ENCODE measurements at regions not wholly inside any gene's neighbourhood (a gene's known extent, or its start where the extent isn't known, plus 50 kb on each side); places are given as distances from the start of the nearest gene placed in this dataset.

- Histone ChIP-seq H3K36me3 (no peaks in the 10 kb centered on the region), H3K27ac (no peak overlapping the region), H3K9me3 (peaks cover 0 to 14% (median 4%) of the 10 kb centered on the region in 8 donors), H3K4me3 (no peak overlapping the region), H3K4me1 (no peaks in the 10 kb centered on the region), H3K27me3 (replicated peaks in 1 of 7) (no peaks in the 10 kb centered on the region)
- intact Hi-C loops (cut with DNase I; ENCODE audit: low total_unique reads): no loop called here
- WGBS, 5 donors: 50 to 80% (median 65%) methylated on average over 2 of the region's 2 CpGs
- TF ChIP-seq CTCF (IDR thresholded peaks at IDR 0.05 in 8 of 11, conservative IDR thresholded peaks at IDR 0.05 in 3 of 11) (no peak), POLR2A (IDR thresholded peaks at IDR 0.05) (no peak), POLR2AphosphoS5 (IDR thresholded peaks at IDR 0.05) (no peak)
- DNase-seq: no peak
Observed at GRCh38 chr1:189783456-189783855, 694.2 kb downstream of the BRINP3 start.

GRCh38 chr1:189786761-189787160 is 690.9 kb downstream of the BRINP3 start:
- no peaks in the 10 kb centered on the region for H3K36me3 ChIP-seq

GRCh38 chr1:189787201-189787600 is 690.5 kb downstream of the BRINP3 start:
- no peak overlapping the region for H3K4me3 ChIP-seq
- H3K9me3 ChIP-seq: peaks cover 0 to 22% (median 5%) of the 10 kb centered on the region in 8 donors
- WGBS, 5 donors: 56 to 69% (median 66%) methylated on average over 9 of the region's 9 CpGs
- no peaks in the 10 kb centered on the region for H3K36me3 ChIP-seq
- H3K27ac ChIP-seq: no peak overlapping the region
- H3K27me3 ChIP-seq (replicated peaks in 1 of 7): no peaks in the 10 kb centered on the region
- DNase-seq: no peak
- intact Hi-C loops (cut with DNase I; ENCODE audit: low total_unique reads): no loop called here
- H3K4me1 ChIP-seq: no peaks in the 10 kb centered on the region
- TF ChIP-seq POLR2A (IDR thresholded peaks at IDR 0.05) (no peak), POLR2AphosphoS5 (IDR thresholded peaks at IDR 0.05) (no peak), CTCF (IDR thresholded peaks at IDR 0.05 in 8 of 11, conservative IDR thresholded peaks at IDR 0.05 in 3 of 11) (no peak)

More at GRCh38 chr1:189786761-189787160, 690.9 kb downstream of the BRINP3 start:
- no peak overlapping the region for H3K4me3 ChIP-seq
- H3K27me3 ChIP-seq (replicated peaks in 1 of 7): no peaks in the 10 kb centered on the region
- 61 to 70% (median 68%) methylated on average over 5 of the region's 5 CpGs for WGBS, 5 donors
- intact Hi-C loops (cut with DNase I; ENCODE audit: low total_unique reads): no loop called here
- TF ChIP-seq CTCF (IDR thresholded peaks at IDR 0.05 in 8 of 11, conservative IDR thresholded peaks at IDR 0.05 in 3 of 11) (no peak), POLR2A (IDR thresholded peaks at IDR 0.05) (no peak), POLR2AphosphoS5 (IDR thresholded peaks at IDR 0.05) (no peak)
- no peak for DNase-seq
- H3K4me1 ChIP-seq: no peaks in the 10 kb centered on the region
- H3K9me3 ChIP-seq: peaks cover 0 to 22% (median 5%) of the 10 kb centered on the region in 8 donors
- no peak overlapping the region for H3K27ac ChIP-seq

GRCh38 chr1:189790335-189790734 is 687.3 kb downstream of the BRINP3 start:
- 75 to 91% (median 83%) methylated on average over 2 of the region's 2 CpGs for WGBS, 5 donors
- Histone ChIP-seq H3K4me3 (no peak overlapping the region), H3K9me3 (peaks cover 0 to 22% (median 8%) of the 10 kb centered on the region in 8 donors), H3K27me3 (replicated peaks in 1 of 7) (no peaks in the 10 kb centered on the region), H3K4me1 (no peaks in the 10 kb centered on the region), H3K27ac (no peak overlapping the region), H3K36me3 (no peaks in the 10 kb centered on the region)
- DNase-seq: no peak
- intact Hi-C loops (cut with DNase I; ENCODE audit: low total_unique reads): no loop called here
- TF ChIP-seq POLR2A (IDR thresholded peaks at IDR 0.05): no peak
- no peak for TF ChIP-seq POLR2AphosphoS5 (IDR thresholded peaks at IDR 0.05)
- no peak for TF ChIP-seq CTCF (IDR thresholded peaks at IDR 0.05 in 8 of 11, conservative IDR thresholded peaks at IDR 0.05 in 3 of 11)
